HG03521 (cell line): ENCODE measurements at regions not wholly inside any gene's neighbourhood (a gene's known extent, or its start where the extent isn't known, plus 50 kb on each side); places are given as distances from the start of the nearest gene placed in this dataset.
"Not testable (repeated sequence)": the region's sequence is repeated elsewhere in the genome, so short reads cannot be mapped to it uniquely, and the experiment has no call there.

Experiments
- ATAC-seq: cut with Tn5 transposase; IDR thresholded peaks from one replicate; pipeline ENCODE4 v1.9.1; 2021; ENCODE audit warnings: mild to moderate bottlenecking, moderate library complexity; ENCODE audit not compliant: unreplicated experiment

DNA sequence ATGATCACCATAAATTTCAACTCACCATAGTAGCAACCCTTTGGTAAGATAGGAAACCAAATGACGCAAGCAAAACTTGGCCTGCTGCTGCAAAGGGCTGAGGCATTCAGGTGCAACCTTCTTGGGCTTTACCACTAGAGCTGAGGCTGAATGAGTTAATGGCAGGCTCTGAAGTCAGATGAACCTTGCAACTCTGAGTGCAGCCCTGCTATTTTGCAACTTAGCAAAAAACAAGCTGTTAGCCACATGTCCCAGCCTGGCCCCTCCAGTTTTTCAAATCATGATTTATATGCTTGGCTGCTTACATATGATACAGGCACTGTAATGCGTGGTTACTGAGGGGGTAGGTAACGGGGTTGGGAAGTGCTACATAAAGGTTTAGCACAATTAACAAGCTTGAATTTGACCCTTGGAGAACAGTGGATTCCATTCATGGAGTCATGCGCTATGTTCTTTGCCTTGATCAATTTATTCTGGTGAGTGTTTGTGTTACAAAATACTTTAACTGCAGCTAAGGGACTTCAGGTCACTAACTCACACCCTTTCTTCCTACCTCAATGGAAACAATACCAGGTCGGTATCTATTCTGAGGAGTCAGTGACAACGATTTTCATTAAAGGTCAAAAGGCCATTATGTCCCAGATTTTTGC, 80.5 kb upstream of the PPARGC1A start:
- no peak for ATAC-seq

DNA sequence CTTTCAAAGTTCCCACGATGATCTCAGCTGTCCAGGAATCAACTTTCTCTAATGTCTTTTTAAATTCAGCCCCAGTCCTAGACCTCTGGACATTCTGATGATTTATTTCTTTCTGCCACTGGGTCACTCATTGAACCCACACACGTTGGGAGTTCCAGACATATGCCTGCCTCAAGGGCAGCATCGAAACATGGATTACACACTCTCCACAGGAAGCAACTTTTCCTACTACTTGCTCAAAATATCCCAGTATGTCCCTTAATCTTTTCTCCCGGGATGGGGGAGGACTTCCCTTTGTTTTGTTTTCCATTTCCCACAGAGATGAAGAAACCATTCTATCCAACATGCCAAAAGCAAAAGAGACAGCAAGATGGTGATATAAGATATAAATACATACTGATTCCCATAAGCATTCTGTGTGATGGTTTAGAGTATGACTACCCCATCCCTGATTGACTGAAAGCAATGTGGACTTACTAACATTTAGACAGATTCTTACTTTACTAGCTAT, 79.8 kb upstream of the PPARGC1A start:
- no peak for ATAC-seq

DNA sequence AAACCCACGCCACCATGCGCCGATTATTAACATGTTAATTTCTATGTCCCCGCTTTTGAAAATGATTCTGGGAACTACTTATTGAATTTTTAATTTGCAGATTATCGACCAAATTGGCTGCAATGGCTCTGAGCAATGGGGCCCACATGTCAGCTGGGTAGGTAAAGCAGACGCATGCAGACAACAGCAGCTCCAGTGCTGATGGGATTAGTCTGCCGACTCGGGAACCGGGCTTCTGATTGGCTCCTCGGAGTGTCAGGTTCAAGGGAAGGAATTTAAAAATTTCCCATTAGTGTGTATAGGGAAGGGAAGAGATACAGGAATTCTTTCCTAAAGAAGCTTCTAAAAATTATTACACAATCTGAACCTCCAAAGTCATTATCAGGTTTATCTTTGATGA, 77.4 kb upstream of the PPARGC1A start:
- no peak for ATAC-seq

DNA sequence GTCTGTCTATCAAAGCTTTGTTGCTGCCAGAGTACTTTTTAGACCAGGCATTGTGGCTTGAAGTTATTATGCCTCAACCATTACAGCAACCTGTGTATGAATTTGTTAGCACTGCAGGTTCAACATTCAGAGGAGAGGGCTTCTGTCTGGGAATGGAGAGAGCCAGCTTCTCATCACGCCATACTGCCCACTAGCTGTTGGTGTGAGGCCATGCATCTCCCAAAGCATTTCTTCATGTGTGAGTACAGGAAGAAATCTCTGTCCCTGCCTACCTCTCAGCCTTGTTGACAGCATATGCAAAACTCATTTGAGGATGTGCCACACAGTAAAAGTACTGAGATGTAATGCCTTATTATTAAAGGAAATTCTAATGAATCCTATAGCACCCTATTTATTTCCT, 76.9 kb upstream of the PPARGC1A start:
- no peak for ATAC-seq

DNA sequence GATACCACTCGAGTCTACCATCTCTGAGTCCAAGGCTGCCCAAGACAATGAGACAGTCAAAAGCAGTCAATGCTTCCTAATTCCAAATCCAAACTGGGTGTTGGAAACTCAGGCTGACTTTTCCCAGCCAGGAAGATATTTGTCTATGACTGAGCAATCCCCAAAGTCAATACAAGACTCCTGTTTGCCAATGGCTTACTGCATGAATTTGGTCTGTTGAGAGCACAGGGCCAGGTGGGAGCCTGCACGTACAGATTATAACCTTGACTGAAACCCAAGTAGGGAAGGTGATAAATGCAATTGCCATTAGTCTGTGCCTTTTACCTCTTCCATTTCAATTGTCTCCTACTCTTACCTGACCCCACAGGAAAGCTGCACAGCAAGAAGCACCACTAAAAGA, 72.6 kb upstream of the PPARGC1A start:
- no peak for ATAC-seq

DNA sequence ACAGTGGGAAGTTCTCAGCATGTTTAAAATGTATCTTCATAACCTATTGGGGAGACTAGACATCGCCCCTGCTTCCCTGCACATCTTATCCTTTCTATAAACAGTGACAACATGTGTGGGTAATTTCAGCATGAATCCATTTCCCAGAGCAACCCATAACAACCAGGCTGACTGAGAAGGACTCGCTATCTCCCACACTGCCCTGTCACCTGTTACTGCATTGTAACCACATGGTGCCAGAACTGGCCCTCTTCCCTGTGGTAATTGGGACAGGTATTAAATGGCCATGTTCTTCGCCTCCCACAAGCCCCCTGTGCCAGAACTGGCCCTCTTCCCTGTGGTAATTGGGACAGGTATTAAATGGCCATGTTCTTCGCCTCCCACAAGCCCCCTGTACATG, 71.5 kb upstream of the PPARGC1A start:
- not testable (repeated sequence) for ATAC-seq

DNA sequence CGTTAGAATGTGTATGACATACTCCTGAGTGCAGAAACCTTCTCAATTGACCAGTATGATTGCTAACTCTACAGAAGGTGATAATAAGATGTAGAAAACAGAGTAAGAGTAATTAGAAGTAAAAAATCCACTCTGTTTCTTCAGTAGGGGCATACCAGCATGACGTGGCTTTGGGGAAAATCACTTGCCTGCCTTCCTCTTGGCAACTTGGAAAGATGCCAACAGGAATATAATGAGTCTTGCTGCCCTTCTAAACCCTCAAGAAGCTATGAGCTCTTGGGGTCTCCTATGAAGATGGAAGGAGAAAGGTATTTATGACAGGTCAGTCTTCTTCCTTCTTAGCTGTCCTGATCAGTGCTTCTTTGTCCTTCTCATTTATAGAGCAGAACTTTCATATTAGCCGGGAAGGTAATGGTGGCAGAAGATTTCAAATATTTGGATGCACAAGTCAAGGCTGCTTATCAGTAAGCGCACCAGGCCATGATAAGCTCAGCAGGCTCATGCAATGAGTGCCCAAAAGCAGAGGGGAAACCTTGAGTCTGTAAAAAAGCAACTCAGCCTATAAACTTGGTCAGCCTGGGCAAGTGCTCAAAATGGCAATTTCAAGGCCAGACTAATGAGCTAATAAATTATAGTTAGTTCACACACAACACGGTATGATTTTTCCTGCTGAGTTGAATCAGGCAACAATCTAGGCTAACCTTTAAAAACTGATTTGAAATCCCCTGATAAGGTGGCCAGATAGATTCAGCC, 69.7 kb upstream of the PPARGC1A start:
- ATAC-seq: no peak

DNA sequence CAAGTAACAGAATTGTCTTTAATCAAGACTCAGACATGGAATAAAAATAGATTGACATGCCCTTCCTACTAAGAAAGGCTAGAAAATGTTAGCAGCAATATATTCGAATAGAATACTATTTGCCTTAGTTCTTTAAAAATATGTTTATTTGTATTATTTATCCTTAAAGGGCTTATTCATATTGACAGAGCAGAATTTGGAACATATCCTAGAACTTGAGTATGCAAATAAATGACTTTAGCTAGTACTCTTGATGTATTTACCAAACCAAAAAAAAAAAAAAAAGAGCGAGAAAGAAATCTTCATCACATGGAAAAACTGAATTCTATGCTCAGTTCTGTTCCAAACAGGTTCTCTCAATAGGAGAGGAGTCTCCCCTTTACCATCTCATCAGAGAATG, 68.9 kb upstream of the PPARGC1A start:
- ATAC-seq: no peak

DNA sequence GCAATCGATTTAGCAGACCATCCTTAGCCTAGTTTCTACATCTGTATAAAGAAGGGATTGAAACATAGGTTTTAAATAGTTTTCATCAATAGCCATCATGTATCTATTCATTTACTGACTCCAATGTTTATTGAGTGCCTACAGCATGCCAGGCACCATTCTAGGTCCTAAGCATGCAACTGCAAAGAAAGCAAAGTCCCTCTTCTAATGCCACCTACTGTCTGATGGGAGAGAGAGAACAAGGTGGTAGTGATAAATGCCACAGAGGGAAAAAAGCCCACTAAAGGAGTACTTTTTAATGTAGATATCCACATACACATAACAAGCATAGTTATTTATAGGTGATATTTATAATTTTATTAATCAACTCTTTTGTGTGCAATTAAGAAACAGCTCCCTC, 67.6 kb upstream of the PPARGC1A start:
- no peak for ATAC-seq

DNA sequence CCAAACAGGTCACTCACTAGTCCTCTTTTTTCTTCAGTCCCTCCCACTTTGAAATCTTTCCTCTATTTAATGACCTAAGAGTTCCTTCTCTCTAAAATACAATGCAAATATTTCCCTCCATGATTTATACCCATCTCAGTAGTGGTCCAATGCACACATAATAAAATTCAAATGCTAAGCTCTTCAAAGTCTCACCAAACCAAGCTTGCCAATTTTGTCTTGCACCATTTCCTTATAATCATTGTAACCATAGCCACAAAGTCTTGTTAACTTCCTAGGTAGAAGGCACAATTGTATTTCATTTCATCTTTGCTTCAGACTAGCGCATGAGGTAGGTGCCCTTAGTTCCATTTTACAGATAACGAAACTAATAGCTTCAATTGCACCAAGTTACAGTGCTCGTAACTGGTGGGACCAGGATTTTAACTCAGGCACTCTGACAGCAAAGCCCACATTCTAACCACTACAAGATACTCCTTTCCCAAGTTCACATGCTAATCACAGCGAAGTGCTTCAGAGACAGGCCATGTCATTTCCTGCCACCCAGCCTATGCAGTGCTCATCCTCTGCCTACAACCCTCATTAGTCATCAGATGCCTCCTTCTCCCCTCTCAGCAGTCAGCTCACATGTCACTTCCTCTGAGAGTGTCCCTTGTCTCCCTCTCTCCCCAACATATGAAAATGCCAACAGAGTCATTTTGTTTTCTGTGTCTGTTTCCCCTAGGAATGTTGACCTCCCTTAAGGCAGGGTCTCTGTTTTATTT, 66.9 kb upstream of the PPARGC1A start:
- no peak for ATAC-seq

DNA sequence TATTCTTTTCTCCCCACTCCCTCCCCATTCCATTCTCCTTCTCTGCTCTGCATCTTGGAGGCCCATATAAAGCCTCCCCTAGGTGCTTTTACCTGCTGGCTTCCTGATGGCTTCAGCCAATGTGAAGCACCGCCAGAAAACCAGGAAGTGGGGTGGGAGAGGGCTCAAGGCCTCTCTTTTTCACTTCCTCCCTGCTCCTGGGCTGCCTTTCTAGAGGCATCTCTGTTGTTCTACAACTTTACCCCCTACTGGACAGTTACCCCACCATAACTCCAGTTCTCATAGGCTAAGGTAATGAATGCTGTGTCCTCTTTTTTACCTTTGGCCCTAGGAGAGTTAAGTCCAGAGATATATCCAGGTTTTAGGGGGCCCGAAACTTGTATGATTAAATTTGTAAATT, 62.4 kb upstream of the PPARGC1A start:
- no peak for ATAC-seq

DNA sequence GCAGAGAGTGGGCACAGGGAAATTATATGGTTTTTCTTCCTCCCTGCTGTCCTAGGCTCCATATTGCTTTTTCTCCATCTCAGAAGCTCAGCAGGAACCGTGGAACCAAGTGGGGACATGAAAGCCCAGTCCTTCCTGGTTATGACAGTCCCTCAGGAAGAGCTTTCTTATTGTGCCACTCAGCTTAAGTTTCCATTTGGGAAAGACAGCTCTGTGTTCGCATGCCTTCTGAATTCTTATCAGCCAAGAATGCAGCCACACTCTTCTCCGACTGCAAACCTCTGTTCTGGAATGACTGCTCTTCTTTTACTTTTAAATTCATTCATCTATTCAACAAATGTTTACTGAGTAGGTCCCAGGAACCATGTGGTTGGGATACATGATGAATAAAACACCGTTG, 58.0 kb upstream of the PPARGC1A start:
- no peak for ATAC-seq

DNA sequence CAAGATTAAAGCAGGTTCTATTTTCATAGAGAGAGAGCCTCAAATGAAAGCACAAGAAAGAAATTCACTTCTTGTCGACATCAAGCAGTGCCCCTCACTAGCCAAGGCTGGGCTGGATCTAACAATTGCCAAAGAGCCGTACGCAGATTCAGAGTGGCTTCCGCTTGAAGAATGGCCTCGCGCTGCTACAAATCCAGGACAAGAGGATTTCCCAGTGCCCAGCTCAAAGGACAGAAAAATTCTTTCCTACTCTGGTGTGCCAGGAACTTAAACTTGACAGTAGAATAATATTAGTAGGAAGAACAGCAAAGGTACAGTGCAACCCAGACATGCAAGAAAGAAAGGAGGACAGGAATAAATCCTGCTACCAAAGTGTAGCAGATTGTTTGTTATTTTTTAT, 56.5 kb upstream of the PPARGC1A start:
- ATAC-seq: no peak

DNA sequence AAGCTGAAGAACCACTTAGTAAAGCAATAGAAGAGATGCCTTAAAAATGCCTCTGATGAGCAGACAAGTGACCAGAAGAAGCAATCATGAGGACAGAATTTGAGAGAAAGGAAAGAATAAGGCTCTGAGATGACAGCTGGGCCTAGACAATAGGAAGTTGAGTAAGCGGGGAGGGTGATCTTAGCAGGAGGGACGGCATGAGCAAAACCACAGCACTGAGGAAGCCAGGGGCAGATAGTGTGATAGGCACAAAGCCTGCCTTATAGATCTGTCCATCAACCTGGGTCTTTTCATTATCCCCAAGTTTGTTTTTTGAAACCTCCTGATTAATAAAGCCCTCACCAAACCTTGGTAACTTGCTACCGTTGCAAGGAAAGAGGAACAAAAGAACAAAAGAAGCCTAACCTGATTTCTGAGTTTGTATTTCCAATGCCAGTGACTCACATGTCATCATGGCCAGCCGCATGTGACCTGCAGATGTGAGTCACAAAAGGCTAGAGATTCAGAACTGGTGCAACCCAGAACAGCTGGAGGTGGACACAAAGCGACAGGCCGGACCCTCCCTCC, 55.7 kb upstream of the PPARGC1A start:
- ATAC-seq: no peak

DNA sequence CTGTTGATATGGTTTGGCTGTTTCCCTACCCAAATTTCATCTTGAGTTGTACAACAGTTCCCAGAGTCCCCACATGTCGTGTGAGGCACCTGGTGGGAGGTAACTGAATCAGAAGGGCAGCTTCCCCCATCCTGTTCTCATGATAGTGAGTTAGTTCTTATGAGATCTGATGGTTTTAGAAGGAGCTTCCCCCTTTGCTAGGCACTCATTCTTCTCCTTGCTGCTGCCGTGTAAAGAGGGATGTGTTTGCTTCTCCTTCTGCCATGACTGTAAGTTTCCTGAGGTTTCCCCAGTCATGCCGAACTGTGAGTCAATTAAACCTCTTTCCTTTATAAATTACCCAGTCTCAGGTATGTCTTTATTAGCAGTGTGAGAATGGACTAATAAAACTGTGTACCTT, 54.7 kb upstream of the PPARGC1A start:
- ATAC-seq: not testable (repeated sequence)

DNA sequence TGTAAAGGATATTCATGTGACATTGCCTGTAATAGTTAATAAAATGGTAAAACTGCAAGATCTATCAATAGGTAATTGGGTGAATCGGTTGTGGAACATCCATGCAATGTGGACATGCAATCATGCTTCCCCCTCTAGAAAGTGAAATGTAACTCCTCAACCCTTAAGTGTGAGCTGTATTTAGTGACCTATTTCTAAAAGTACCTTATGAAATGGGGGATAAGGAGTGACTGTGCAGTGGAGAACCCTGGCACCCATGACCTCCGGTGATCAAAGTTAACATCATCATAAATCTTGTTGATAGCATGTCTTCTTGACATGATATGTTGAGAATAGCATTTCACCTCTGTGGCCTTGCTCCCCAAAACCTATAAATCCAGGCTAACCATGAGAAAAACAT, 53.6 kb upstream of the PPARGC1A start:
- no peak for ATAC-seq

DNA sequence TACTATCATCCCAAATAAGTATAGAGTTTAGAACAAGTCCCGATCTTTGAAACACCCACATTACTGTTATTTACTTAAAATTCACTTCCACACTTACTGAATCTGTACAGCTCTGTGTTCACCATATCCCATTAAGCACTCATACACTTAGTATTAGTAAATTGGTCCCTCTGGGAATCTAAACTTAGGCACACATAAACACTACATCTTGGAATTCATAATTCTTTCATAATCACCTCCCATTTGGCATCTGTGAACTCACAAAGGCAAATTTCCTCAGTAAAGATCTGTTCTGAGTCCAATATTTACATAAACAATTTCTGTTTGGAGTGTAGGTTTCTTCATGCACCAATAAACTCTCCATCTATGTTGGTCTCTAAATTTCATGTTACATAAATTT, 52.6 kb upstream of the PPARGC1A start:
- no peak for ATAC-seq
